ENCODE measurements at regions not wholly inside any gene's neighbourhood (a gene's known extent, or its start where the extent isn't known, plus 50 kb on each side); places are given as distances from the start of the nearest gene placed in this dataset.

DNA sequence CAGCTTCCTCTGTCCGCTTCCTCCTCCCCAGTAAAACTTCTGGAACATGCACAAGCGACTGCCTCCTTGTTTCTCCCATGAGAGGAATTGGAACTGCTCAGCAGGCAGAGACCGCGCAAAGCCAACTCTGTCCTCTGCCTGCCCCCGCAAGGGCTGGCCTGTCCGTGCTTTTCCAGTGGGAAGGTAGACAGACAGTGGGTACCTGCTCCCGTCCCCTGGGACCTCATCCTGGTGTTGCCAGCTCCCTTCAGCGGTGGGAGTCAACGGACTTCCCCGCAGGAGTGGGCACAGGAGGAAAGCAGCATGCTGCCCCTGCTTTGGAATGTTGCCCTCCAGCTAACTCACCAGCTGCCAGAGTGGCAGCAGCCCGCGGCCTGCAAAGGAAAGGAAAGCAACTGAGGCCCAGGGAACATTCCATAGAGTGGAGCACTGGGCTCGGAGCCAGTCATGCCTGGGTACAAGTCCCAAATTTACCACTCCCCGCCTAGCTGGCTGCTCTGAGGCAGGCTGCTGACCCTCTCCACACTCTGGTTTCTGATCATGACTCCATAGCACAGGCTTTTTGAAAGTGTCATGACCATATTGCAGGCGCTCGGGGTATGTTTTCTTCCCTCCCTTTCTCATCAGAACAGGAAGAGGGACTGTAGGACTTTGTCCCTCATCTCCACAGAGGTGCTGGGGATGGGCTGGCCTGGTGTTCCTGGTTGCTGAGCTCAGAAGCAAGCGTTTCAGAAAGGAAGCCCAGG lies 89.2 kb upstream of the CLMN start:
- POLR2A ChIA-PET = no interaction called here
- Histone ChIP-seq H3K79me2 (ENCODE audit: control insufficient read depth, insufficient read depth, low read length) (no peaks in the 10 kb centered on the region), H3K4me3 (replicated peaks in 1 of 3; ENCODE audit: insufficient read depth in 1 of 3, low read depth in 1 of 3, low read length in 3 of 3) (no peak overlapping the region), H4K20me1 (replicated peaks; ENCODE audit: control insufficient read depth, extremely low read depth, insufficient read depth, low read length) (no peaks in the 10 kb centered on the region), H3K4me1 (ENCODE audit: control insufficient read depth, extremely low read depth, insufficient read depth, low read length) (no peaks in the 10 kb centered on the region), H3K27ac (ENCODE audit: insufficient read depth, low read depth, low read length) (no peak overlapping the region), H3K36me3 (ENCODE audit: control insufficient read depth in 2 of 2, extremely low read depth in 1 of 2, insufficient read depth in 2 of 2, low read length in 2 of 2) (no peaks in the 10 kb centered on the region), H2AFZ (ENCODE audit: low read depth, low read length) (no peak overlapping the region), H3K4me2 (ENCODE audit: insufficient read depth, low read length) (no peak overlapping the region), H3K27me3 (ENCODE audit: control insufficient read depth in 2 of 2, insufficient read depth in 2 of 2, low read length in 2 of 2) (no peaks in the 10 kb centered on the region), H3K9me3 (replicated peaks; ENCODE audit: control insufficient read depth, insufficient read depth, low read length) (no peaks in the 10 kb centered on the region), H3K9me1 (replicated peaks; ENCODE audit: control insufficient read depth, extremely low read depth, insufficient read depth, low read length) (no peaks in the 10 kb centered on the region), H3K9ac (replicated peaks; ENCODE audit: extremely low read depth, insufficient read depth, low read length) (no peak overlapping the region)
- dilution Hi-C loops (cut with MboI; ENCODE audit: extremely low pct_ligation_motif_present, low sequenced_read_pairs) (no loop called here), intact Hi-C loops (cut with micrococcal nuclease) (no loop called here)
- DNase-seq (ENCODE audit: low read depth, low spot score) (no peak), FAIRE-seq (no peak)
- TF ChIP-seq EZH2 (IDR thresholded peaks at IDR 0.05; ENCODE audit: borderline replicate concordance, low read depth, low read length, severe bottlenecking) = no peak
- no peak for TF ChIP-seq MYC (IDR thresholded peaks at IDR 0.05; ENCODE audit: low read depth, low read length)
- TF ChIP-seq JUN (IDR thresholded peaks at IDR 0.05; ENCODE audit: borderline replicate concordance, insufficient read depth, insufficient read length, low read depth) = no peak
- CTCF ChIA-PET = no interaction called here
- no TSS peak for BruUV-seq (replicated peaks)

GRCh38 chr14:95407354-95407753 lies 87.6 kb upstream of the CLMN start:
- CTCF ChIA-PET = no interaction called here
- Histone ChIP-seq H4K20me1 (replicated peaks; ENCODE audit: control insufficient read depth, extremely low read depth, insufficient read depth, low read length) (no peaks in the 10 kb centered on the region), H3K4me2 (ENCODE audit: insufficient read depth, low read length) (no peak overlapping the region), H3K4me3 (replicated peaks in 1 of 3; ENCODE audit: insufficient read depth in 1 of 3, low read depth in 1 of 3, low read length in 3 of 3) (no peak overlapping the region), H3K27me3 (ENCODE audit: control insufficient read depth in 2 of 2, insufficient read depth in 2 of 2, low read length in 2 of 2) (no peaks in the 10 kb centered on the region), H3K9me3 (replicated peaks; ENCODE audit: control insufficient read depth, insufficient read depth, low read length) (no peaks in the 10 kb centered on the region), H2AFZ (ENCODE audit: low read depth, low read length) (no peak overlapping the region), H3K9me1 (replicated peaks; ENCODE audit: control insufficient read depth, extremely low read depth, insufficient read depth, low read length) (no peaks in the 10 kb centered on the region), H3K4me1 (ENCODE audit: control insufficient read depth, extremely low read depth, insufficient read depth, low read length) (no peaks in the 10 kb centered on the region), H3K79me2 (ENCODE audit: control insufficient read depth, insufficient read depth, low read length) (no peaks in the 10 kb centered on the region), H3K9ac (replicated peaks; ENCODE audit: extremely low read depth, insufficient read depth, low read length) (no peak overlapping the region), H3K27ac (ENCODE audit: insufficient read depth, low read depth, low read length) (no peak overlapping the region), H3K36me3 (ENCODE audit: control insufficient read depth in 2 of 2, extremely low read depth in 1 of 2, insufficient read depth in 2 of 2, low read length in 2 of 2) (no peaks in the 10 kb centered on the region)
- no peak for TF ChIP-seq JUN (IDR thresholded peaks at IDR 0.05; ENCODE audit: borderline replicate concordance, insufficient read depth, insufficient read length, low read depth)
- BruUV-seq (replicated peaks) = no TSS peak
- no peak for DNase-seq (ENCODE audit: low read depth, low spot score)
- dilution Hi-C loops (cut with MboI; ENCODE audit: extremely low pct_ligation_motif_present, low sequenced_read_pairs) = no loop called here
- no peak for FAIRE-seq
- POLR2A ChIA-PET = no interaction called here
- intact Hi-C loops (cut with micrococcal nuclease) = no loop called here

Data from endothelial cell of umbilical vein (primary cell).